Liver (tissue), 3 donors: ENCODE measurements at regions not wholly inside any gene's neighbourhood (a gene's known extent, or its start where the extent isn't known, plus 50 kb on each side); places are given as distances from the start of the nearest gene placed in this dataset.

Experiments
- EGR1 ChIP-seq, 2 donors: IDR thresholded peaks; 2 replicates each; pipeline ENCODE4 v1.6.1; 2016 to 2018; ENCODE audit warnings: antibody characterized with exemption in 2 of 2, low read depth in 2 of 2
- RXRA ChIP-seq, 2 donors: IDR thresholded peaks; 2 replicates each; pipeline ENCODE4 v1.6.1; 2017 to 2018; ENCODE audit warnings: antibody characterized with exemption in 2 of 2, mild to moderate bottlenecking in 1 of 2
- TF ChIP-seq, protein P1 (sequence below): fragments of 150-350 bp; IDR thresholded peaks from 2 replicates; pipeline ENCODE4 v1.5.1; 2017; ENCODE audit warnings: improper control_type of control experiment, low read depth, low read length; ENCODE audit not compliant: missing input control
- TF ChIP-seq, protein P2 (sequence below): IDR thresholded peaks from 2 replicates; pipeline ENCODE4 v1.6.1; 2016; ENCODE audit warnings: antibody characterized with exemption
- donor health status: healthy.
- donor health status: healthy.

DNA sequence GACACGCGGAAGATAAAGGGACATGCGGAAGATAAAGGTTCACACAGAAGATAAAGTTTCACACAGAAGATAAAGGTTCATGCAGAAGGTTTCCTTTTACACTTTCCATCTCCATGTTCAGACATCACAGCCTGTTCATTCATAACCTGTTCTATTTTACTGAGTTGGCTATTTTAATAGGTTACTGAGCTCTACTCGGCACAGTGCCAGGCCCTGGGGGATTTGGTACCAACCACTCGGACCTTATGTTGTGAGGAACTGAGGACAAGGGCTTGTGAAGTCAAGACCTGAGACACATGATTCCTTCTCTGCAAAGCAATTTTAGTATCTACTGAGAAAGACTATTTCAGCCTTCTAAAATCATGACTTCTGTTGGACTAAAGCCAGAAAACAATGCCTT is 75.0 kb upstream of the ALKAL2 start:
- TF ChIP-seq, protein P1, sequence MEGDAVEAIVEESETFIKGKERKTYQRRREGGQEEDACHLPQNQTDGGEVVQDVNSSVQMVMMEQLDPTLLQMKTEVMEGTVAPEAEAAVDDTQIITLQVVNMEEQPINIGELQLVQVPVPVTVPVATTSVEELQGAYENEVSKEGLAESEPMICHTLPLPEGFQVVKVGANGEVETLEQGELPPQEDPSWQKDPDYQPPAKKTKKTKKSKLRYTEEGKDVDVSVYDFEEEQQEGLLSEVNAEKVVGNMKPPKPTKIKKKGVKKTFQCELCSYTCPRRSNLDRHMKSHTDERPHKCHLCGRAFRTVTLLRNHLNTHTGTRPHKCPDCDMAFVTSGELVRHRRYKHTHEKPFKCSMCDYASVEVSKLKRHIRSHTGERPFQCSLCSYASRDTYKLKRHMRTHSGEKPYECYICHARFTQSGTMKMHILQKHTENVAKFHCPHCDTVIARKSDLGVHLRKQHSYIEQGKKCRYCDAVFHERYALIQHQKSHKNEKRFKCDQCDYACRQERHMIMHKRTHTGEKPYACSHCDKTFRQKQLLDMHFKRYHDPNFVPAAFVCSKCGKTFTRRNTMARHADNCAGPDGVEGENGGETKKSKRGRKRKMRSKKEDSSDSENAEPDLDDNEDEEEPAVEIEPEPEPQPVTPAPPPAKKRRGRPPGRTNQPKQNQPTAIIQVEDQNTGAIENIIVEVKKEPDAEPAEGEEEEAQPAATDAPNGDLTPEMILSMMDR, result no peak
- no peak for TF ChIP-seq EGR1 (IDR thresholded peaks at IDR 0.05; ENCODE audit: low read depth in 2 of 2)
- no peak for TF ChIP-seq RXRA (IDR thresholded peaks at IDR 0.05)
- TF ChIP-seq, protein P2, sequence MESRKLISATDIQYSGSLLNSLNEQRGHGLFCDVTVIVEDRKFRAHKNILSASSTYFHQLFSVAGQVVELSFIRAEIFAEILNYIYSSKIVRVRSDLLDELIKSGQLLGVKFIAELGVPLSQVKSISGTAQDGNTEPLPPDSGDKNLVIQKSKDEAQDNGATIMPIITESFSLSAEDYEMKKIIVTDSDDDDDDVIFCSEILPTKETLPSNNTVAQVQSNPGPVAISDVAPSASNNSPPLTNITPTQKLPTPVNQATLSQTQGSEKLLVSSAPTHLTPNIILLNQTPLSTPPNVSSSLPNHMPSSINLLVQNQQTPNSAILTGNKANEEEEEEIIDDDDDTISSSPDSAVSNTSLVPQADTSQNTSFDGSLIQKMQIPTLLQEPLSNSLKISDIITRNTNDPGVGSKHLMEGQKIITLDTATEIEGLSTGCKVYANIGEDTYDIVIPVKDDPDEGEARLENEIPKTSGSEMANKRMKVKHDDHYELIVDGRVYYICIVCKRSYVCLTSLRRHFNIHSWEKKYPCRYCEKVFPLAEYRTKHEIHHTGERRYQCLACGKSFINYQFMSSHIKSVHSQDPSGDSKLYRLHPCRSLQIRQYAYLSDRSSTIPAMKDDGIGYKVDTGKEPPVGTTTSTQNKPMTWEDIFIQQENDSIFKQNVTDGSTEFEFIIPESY, result no peak
